Posterior vena cava (tissue), 2 donors: ENCODE measurements at regions not wholly inside any gene's neighbourhood (a gene's known extent, or its start where the extent isn't known, plus 50 kb on each side); places are given as distances from the start of the nearest gene placed in this dataset.
A peak's percentile ranks its signal among the peaks of the same experiment; 100 is the strongest.

Source experiments
- DNase-seq: peaks from one replicate; pipeline ENCODE4 v3.0.0-alpha.2; 2020; ENCODE audit warnings: low spot score
- intact Hi-C, 2 donors: fragments of 100-400 bp; cut with DNase I; formaldehyde crosslinking; loops; one replicate each; pipeline versions ENCODE4 v1.14.1 to v1.14.2; 2022 to 2023
- donor health status: DM: yes; HTN: yes; CAD: no.
- donor health status: DM: yes; HTN: yes; CAD: no.

DNA sequence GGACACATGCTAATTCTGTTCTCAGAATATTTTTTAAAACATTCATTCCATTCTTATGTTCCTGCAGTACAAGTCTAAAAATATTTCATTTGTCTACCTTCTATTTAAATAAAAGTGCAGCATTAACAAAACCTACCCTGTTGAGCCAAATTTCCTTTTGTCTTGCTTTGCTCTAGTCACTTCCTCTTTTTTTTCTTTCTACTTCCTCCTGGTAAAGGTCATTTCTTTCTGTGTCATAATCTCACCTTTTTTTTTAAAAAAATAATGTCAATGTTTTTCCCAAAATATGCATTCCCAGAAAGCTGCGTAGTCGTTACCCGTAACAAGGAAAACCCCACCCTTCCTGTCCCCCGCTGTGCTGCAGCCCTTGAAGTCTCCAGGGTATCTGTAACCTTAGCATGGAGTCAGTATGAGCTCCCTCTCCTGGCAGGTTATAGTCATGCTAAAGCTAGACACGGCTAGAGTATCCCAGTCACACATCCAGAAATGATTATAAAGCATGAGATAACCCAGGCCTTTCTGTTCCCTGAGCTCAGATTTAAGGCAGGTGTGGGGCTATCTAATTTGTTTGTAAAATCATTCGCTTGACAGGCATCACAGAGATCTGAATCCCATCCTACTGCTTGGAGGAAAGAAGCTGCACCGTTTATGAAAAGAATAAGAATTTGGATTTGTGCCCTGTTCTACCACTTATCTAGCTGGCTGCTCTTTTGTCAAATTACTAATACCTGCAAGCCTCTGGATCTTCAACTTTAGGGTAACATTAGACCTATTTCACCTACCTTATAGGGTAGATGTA is 51.1 kb upstream of the EED start:
- intact Hi-C loops, result loop anchor here (2.0 to 10.0 kb wide), 2 partner anchors 19 to 129 kb away; partner anchors contain the start of gene PICALM (in 1 of the 2)
- peak; percentile 85 for DNase-seq

DNA sequence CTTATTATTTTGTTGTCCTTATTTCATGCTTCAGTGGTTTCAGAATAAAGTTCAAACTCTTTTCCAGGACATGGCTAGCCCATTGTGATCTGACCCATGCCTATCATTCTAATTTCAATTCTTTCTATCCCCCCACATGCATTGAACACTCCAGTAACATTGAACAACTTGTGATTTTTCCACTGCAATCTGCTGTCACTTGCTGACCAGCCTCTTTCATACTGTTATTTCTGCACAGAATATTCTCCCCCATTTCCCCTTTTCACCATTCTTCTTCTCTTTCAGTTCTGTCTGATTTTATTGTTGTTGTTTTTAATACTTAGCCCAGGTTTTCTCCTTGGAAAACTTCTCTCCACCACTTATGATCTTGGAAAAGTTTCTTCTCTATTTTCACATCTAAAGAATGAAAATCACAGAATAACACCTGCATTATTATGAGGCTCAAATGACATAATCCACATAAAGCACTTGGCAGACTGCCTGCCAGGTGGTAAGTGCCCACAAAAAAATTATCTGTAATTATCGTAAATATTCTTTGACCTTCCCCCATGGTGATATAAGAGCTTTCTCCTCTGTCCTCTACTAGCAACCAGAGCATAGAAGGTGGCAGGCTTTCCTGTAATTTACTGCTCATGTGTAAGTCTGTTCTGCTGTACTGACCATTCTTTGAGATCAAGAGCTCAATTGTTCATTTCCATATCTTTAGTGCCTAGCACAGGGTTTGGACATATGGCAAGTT is 51.9 kb upstream of the EED start:
- intact Hi-C loops, result loop anchor here (2.0 to 10.0 kb wide), 2 partner anchors 18 to 128 kb away; partner anchors contain the start of gene PICALM (in 1 of the 2)
- DNase-seq, result no peak

DNA sequence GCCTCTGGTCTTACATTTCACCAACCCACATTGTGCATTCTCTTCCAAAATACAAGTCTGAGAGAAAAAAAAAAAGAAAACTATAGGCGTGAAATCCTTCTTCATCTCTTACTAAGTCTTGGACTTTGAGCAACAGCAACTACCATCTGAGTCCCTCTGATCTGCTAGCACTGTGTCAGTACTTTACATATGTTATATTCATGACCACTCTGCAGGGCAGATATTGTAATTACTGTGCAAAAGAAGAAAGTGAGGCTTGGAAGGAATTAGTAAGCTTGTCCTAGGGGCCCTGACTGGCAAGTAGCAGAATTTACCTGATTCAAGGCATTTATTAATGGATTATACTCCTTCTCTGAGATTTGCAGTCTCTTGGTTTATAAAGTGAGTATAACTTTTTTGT is 52.7 kb upstream of the EED start:
- intact Hi-C loops, result loop anchor here (2.0 to 10.0 kb wide), 2 partner anchors 17 to 127 kb away; partner anchors contain the start of gene PICALM (in 1 of the 2)
- DNase-seq, result no peak

DNA sequence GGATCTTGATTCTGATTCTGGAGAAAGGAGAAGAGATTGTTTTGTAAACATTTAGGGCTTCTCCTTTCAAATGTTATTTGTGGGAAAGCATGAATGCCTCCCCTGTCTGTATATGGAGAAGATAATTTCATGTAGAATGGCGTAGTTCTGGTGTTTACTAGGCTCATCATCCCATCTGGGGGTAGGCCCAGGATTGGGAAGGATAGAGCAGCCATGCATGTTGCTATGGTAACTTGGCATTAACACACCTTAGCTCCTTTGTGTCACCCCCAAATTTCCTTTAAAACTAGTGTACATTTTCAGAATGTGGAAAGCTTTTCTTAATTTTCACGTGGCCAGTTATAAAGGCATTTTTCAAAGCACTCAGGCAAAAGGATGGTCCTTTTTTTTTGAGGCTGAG is 57.5 kb upstream of the EED start:
- no peak for DNase-seq
- intact Hi-C loops, result no loop called here

DNA sequence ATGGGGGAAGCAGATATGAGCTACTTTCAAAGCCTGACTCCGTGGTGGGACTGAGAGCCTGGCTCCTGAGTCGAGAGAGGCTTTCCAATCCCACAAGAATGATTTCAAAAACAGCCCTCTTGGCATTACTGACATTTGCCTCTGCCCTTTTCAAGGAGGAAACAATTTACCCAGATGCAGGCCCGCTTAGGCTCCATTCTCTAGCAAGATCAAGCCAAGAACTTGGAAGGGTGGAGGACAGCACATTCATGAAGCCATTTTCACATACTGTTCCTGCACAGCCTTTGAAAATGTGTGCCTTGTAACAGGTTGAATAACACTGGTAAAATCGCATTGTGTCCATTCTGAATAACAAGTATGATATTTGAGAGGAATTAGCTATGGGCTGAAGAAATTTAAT is 58.2 kb upstream of the EED start:
- intact Hi-C loops, result no loop called here
- DNase-seq, result no peak

DNA sequence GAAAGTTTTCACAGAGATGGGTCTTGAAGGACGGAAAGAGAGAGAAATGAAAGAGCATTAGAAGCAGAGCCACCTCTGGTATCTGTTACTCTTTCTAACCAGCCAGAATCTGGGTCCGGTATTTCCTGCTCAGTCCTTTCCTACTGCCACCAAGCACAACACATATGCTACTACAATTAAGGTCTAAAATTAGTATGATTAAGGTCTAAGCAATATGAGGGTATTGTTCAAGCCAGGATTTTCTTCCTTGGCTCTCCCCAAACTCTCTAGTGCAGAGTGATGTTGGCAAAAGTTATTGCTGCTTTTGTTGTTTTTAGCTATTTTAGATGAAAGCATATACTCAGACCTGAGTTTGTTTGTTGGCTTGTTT is 59.2 kb upstream of the EED start:
- intact Hi-C loops, result no loop called here
- no peak for DNase-seq

DNA sequence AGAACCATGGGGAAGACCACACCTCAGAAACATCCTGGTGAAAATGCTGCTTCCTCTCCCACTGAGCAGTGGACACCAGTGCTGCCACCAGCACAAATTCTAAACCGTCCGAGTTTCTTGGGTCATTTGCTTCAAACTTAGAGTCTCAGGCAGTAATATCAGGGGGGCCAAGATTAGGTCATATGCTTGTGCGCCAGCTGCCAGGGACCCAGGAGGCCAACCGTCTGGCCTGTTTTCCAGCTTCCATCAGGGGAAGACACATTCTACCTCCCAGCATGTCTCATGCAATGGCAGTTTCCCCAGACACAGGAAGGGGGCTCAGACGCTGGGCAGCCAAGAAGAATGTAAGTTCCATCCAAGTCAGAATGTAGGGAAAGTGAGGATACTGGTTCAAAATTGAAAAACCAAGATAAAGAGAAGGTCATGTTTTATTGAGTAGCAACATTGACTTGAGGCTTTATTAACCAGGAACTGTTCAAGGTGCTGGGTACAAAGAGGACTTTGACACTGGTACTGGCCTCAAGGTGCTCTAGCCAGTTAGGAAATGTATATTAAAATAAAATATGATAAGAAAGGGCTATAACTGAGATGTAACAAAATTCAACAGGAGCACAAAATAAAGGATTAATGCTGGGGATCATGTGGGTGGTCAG is 59.7 kb upstream of the EED start:
- no peak for DNase-seq
- intact Hi-C loops, result loop anchor here in 1 of 2 donors (5.0 kb wide), 1 partner anchor 143 kb away; no protein-coding TSS in a partner anchor

DNA sequence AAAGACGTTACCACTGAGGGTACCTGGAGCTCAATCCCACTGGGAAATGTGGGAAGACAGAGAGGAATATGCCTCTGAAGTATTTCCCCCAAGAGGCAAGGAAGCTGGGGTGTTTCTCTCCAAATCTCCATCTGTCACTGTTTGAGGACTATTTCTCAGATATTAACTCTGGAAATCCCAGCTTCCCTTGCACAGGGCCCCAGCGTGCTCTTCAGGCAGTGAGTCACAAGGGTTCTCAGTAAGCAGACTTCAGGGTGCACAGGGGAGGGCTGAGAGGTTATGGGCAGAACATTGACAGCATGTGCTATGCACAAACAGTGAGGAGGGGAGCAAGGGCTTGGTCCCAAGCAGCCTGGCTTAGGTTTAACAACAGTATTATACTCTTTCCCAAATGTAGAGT is 60.9 kb upstream of the EED start:
- intact Hi-C loops, result loop anchor here in 1 of 2 donors (5.0 kb wide), 1 partner anchor 141 kb away; no protein-coding TSS in a partner anchor
- no peak for DNase-seq

DNA sequence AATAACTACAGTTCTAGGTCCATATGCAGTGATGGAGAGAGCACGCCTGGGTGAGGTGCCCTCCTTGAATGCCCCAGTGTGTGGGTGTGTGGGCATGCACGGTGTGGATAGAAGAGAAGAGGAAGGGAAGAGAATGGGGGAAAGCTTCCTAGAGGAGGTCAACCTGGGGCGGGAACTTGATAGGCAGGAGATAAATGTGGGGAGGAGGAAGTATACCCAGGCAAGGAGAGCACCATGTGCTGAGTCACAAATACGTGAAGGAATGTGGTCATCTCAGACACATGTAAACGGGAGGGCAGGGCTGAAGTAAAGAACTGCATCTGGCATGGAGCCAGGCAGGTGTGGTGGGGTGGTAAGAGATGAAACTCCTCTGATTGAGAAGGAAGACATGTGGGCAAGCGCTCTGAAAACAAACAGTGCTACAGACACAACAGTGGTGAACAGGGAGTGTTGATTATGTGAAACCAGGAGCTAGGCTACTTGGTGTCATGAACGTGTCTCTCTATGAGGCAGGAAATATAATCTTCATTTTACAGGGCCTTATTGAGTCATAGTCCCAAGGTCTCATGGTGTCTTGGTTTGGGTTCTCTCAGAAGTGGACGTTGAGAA is 61.5 kb upstream of the EED start:
- DNase-seq, result no peak

DNA sequence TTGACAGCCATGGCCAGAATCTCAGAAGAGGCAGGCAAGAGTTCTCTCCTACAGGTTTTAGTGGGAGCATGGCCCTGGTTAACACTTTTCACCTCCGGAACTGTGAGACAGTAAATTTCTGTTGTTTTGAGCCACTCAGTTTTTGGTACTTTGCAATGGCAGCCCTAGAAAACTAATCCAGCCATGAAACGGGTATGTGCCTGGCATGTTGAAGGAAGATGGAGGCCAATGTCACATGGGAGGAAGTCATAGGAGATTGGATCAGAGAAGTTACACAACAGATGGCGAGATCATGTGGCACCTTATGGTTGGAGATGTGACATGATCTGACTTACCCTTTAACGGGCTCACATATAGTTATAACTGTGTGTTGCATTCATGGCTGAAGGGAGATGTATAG is 63.2 kb upstream of the EED start:
- intact Hi-C loops, result loop anchor here in 1 of 2 donors (5.0 kb wide), 1 partner anchor 139 kb away; no protein-coding TSS in a partner anchor
- no peak for DNase-seq

More for the DNA sequence above, 61.5 kb upstream of the EED start:
- intact Hi-C loops, result loop anchor here in 1 of 2 donors (5.0 kb wide), 1 partner anchor 141 kb away; no protein-coding TSS in a partner anchor

DNA sequence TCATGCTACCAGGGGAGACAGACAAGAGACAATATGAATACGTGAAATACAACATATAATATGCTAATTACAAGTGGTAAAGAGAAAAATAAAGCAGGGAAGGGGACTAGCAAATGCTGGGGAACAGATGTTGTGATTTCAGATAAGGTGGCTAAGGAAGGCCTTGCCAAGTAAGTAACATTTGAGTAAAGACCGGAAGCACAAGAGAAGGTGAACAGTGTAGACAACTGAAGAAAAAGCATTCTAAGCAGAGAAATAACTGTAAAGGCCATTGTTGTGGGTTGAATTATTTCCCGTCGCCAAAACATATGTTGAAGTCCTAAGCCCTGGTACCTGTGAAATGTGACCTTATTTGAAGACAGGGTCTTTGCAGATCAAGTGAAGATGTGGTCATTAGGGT is 63.7 kb upstream of the EED start:
- DNase-seq, result no peak
- intact Hi-C loops, result loop anchor here in 1 of 2 donors (5.0 kb wide), 1 partner anchor 139 kb away; no protein-coding TSS in a partner anchor

DNA sequence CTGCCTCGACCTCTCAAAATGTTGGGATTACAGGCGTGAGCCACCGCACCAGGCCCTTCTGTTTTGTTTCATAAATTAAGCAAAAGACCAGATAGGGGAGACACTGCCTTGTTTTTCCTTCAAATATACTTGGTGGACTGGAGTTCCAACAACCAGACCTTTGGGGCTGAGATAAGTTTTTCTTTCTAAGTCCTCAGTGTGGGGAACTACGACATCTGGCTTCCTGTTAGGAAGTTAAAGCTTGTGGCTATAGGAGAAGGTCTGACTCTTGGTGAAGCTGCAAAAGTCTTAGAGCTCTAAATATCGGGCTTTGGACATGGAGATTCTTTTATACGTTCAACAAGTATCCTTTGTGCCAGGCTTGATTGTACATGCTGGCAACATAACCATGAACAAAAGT is 64.1 kb upstream of the EED start:
- intact Hi-C loops, result loop anchor here in 1 of 2 donors (5.0 kb wide), 1 partner anchor 138 kb away; no protein-coding TSS in a partner anchor
- no peak for DNase-seq

DNA sequence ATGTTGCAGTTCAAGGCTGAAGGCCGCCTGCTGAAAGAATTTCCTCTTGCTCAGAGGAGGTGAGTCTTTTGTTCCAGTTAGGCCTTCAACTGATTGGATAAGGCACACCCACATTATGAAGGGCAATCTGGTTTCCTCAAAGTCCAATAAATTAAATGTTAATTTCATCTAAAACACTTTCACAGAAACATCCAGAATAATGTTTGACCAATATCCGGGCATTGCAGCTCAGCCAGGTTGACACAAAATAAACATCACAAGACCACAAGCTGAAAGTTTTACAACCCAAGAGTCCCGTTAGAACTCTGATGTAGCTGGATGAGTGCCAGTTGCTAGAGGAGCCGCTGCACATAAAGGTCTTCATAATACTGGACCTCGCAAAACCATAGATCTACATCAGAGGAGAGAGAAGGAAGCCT is 64.9 kb upstream of the EED start:
- DNase-seq, result no peak
- intact Hi-C loops, result loop anchor here in 1 of 2 donors (5.0 kb wide), 1 partner anchor 137 kb away; no protein-coding TSS in a partner anchor

DNA sequence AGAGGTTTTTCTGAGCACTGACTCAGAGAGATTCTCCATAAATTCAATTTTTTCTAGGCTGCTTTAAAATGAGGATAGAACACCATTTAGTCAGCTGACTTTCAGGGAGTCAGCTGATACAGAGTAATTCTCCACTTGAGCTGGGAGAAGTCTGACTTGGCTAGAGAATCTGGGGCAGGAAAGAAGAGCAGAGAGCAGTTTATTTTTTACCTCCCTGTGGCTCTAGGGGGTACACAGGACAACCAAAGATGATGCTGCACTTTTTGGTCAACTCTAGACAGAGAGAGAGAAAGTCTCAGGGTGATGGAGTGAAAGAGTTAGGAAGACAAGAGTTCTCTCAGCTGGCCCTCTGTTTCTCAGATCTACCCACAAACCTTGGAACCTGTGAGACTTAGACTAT is 67.3 kb upstream of the EED start:
- intact Hi-C loops, result no loop called here
- DNase-seq, result no peak

DNA sequence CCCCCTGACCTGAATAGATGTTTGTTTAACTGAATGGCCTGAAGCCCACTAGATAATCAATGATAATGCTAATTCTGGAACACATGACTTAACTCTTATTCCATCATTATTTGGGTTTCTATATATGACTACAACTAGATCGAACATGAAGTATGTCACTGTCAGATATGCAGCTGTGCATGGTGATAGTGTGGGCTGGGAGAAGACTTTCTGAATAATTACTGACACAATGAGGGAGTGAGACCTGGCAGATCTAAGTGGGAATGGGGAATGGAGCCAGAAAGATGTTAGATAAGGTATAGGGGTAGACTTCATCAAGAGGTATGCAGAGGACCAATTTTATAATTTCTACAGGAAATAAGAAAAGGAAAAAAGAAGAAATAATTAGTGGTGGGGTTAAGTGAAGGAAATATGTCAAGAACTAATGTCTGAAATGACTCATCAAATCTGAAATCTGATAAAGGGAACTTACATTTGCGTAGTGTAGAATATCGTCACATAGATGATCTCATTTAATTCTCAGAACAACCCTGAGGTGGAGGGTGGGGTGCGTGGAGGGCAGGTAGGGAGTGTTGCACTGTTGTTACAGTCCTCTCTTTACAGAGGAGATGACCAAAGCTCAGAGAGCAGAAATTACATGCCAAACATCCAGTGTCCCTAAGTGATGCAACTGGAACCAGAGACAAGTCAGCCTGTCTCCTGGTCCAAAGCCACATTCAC is 68.2 kb upstream of the EED start:
- DNase-seq, result no peak
- intact Hi-C loops, result no loop called here

DNA sequence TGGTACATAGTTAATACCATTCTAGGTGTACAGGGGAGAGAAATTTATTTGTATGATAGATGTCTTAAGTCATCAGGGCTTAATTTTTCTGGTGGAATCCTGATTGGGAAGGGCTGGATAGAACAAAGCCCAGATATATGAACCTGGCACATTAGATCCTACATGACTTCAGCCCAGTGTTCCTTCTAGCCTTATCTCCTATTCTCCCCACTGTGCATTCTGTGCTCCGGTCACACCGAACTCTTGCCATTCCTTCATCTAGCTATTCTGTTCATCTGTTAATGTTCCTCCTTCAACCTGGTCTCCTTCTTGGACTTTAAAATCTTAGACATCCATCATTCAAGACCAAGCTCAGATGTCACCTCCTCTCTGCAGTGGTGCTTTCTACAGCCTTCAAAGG is 68.9 kb upstream of the EED start:
- intact Hi-C loops, result loop anchor here in 1 of 2 donors (2.0 kb wide), 1 partner anchor 17 kb away; no protein-coding TSS in a partner anchor

DNA sequence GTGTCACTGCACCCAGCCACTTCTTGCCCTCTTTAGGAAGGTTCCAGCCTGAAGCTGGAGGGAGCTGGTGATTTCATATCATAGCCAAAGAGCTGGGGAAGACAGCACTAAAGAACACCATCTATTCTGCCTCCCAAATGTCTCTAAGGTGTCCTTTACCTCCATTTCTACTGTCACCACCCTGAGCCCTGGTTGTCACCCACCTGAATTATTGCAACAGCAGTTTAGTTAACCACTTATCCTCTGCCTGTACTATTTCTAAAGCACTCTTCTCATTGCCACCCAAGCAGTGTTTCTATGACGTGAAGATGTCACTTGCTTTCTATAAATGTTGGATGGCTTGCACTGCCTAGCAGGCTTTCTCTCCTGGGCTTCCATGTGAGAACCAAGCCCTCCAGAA is 69.4 kb upstream of the EED start:
- DNase-seq, result no peak
- intact Hi-C loops, result loop anchor here in 1 of 2 donors (2.0 kb wide), 1 partner anchor 18 kb away; no protein-coding TSS in a partner anchor

More for the DNA sequence above, 68.9 kb upstream of the EED start:
- DNase-seq, result no peak
